ENCODE measurements at regions not wholly inside any gene's neighbourhood (a gene's known extent, or its start where the extent isn't known, plus 50 kb on each side); places are given as distances from the start of the nearest gene placed in this dataset.

DNA sequence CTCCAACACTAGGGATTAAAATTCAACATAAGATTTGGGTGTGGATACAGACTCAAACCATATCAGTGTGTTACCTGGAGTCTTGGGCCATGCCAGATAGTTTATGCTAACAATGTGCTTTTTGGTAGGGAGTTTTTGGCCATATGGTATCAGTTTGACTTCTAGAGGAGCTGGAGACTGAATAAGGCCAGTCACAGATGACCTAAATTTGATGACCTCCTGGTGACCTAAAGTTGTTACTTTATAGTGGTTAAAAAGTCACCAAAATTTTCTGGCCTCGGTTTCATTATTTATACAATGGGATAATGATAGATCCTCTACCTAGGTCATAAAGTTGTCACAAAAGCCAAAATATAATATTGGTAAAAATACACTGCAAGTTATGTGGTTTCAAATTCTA is 877.1 kb downstream of the RAPGEF2 start:
- Histone ChIP-seq H3K79me2 (ENCODE audit: control insufficient read depth, insufficient read depth, low read length) (no peaks in the 10 kb centered on the region), H2AFZ (ENCODE audit: control insufficient read depth, low read depth, low read length) (no peak overlapping the region), H3K4me2 (ENCODE audit: control insufficient read depth, insufficient read depth) (no peak overlapping the region), H3K27me3 (replicated peaks in 1 of 2; ENCODE audit: control insufficient read depth in 2 of 2, insufficient read depth in 2 of 2, low read length in 1 of 2) (no peaks in the 10 kb centered on the region), H3K27ac (ENCODE audit: control insufficient read depth, insufficient read depth) (no peak overlapping the region), H3K9me3 (replicated peaks; ENCODE audit: control insufficient read depth, insufficient read depth, low read length) (no peaks in the 10 kb centered on the region), H4K20me1 (ENCODE audit: control insufficient read depth, insufficient read depth) (no peaks in the 10 kb centered on the region), H3K4me3 (no peak overlapping the region), H3K36me3 (ENCODE audit: control insufficient read depth in 2 of 2, insufficient read depth in 2 of 2, low read length in 1 of 2) (no peaks in the 10 kb centered on the region), H3K9ac (ENCODE audit: control insufficient read depth, insufficient read depth, low read length) (no peak overlapping the region), H3K4me1 (ENCODE audit: control insufficient read depth, insufficient read depth, low read length) (no peaks in the 10 kb centered on the region)
- 23% methylated on average over 1 of the region's 1 CpG for WGBS (ENCODE audit: insufficient coverage, insufficient replicate concordance, low lambda C conversion rate, missing lambda C conversion rate)
- no peak for DNase-seq (ENCODE audit: low read depth, low spot score)
- ChIA-PET RAD21 (ENCODE audit: unreplicated experiment) (no interaction called here), CTCF (interaction anchor here (0.6 kb wide), 2 partner anchors 19 to 300 kb away, joined by 3 read pairs; no protein-coding TSS in a partner anchor), SMC1A (ENCODE audit: uncharacterized antibody, unreplicated experiment) (no interaction called here), POLR2A (interaction anchor here (0.6 kb wide), 1 partner anchor 1103 kb away, joined by 3 read pairs; no protein-coding TSS in a partner anchor)
- no TSS peak for BruUV-seq (replicated peaks)
- no peak for FAIRE-seq
- intact Hi-C loops (cut with micrococcal nuclease; ENCODE audit: unreplicated experiment) (loop anchor here (5.0 kb wide), 1 partner anchor 162 kb away; no protein-coding TSS in a partner anchor), in situ Hi-C loops (cut with MboI) (no loop called here)
- peak; percentile 88 for ATAC-seq
- TF ChIP-seq CHD2 (IDR thresholded peaks at IDR 0.05; ENCODE audit: borderline replicate concordance, low read depth, low read length), result no peak
- TF ChIP-seq GATAD2B (conservative IDR thresholded peaks at IDR 0.05; ENCODE audit: low read depth), result no peak
- TF ChIP-seq NR2C1 (IDR thresholded peaks at IDR 0.05), result no peak
- TF ChIP-seq ATF7 (IDR thresholded peaks at IDR 0.05; ENCODE audit: low read depth), result no peak
- no peak for TF ChIP-seq KLF5 (IDR thresholded peaks at IDR 0.05; ENCODE audit: partially characterized antibody)
- TF ChIP-seq, protein P1, sequence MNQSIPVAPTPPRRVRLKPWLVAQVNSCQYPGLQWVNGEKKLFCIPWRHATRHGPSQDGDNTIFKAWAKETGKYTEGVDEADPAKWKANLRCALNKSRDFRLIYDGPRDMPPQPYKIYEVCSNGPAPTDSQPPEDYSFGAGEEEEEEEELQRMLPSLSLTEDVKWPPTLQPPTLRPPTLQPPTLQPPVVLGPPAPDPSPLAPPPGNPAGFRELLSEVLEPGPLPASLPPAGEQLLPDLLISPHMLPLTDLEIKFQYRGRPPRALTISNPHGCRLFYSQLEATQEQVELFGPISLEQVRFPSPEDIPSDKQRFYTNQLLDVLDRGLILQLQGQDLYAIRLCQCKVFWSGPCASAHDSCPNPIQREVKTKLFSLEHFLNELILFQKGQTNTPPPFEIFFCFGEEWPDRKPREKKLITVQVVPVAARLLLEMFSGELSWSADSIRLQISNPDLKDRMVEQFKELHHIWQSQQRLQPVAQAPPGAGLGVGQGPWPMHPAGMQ (IDR thresholded peaks at IDR 0.05; ENCODE audit: borderline replicate concordance), result no peak
- TF ChIP-seq TBL1XR1 (IDR thresholded peaks at IDR 0.05; ENCODE audit: low read depth, low read length), result no peak
- TF ChIP-seq, protein P2, sequence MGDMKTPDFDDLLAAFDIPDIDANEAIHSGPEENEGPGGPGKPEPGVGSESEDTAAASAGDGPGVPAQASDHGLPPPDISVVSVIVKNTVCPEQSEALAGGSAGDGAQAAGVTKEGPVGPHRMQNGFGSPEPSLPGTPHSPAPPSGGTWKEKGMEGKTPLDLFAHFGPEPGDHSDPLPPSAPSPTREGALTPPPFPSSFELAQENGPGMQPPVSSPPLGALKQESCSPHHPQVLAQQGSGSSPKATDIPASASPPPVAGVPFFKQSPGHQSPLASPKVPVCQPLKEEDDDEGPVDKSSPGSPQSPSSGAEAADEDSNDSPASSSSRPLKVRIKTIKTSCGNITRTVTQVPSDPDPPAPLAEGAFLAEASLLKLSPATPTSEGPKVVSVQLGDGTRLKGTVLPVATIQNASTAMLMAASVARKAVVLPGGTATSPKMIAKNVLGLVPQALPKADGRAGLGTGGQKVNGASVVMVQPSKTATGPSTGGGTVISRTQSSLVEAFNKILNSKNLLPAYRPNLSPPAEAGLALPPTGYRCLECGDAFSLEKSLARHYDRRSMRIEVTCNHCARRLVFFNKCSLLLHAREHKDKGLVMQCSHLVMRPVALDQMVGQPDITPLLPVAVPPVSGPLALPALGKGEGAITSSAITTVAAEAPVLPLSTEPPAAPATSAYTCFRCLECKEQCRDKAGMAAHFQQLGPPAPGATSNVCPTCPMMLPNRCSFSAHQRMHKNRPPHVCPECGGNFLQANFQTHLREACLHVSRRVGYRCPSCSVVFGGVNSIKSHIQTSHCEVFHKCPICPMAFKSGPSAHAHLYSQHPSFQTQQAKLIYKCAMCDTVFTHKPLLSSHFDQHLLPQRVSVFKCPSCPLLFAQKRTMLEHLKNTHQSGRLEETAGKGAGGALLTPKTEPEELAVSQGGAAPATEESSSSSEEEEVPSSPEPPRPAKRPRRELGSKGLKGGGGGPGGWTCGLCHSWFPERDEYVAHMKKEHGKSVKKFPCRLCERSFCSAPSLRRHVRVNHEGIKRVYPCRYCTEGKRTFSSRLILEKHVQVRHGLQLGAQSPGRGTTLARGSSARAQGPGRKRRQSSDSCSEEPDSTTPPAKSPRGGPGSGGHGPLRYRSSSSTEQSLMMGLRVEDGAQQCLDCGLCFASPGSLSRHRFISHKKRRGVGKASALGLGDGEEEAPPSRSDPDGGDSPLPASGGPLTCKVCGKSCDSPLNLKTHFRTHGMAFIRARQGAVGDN (IDR thresholded peaks at IDR 0.05), result no peak
- TF ChIP-seq, protein P3, sequence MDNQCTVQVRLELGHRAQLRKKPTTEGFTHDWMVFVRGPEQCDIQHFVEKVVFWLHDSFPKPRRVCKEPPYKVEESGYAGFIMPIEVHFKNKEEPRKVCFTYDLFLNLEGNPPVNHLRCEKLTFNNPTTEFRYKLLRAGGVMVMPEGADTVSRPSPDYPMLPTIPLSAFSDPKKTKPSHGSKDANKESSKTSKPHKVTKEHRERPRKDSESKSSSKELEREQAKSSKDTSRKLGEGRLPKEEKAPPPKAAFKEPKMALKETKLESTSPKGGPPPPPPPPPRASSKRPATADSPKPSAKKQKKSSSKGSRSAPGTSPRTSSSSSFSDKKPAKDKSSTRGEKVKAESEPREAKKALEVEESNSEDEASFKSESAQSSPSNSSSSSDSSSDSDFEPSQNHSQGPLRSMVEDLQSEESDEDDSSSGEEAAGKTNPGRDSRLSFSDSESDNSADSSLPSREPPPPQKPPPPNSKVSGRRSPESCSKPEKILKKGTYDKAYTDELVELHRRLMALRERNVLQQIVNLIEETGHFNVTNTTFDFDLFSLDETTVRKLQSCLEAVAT (IDR thresholded peaks at IDR 0.05), result no peak
- TF ChIP-seq ZNF274 (IDR thresholded peaks at IDR 0.05; ENCODE audit: insufficient read depth, insufficient read length), result no peak
- no peak for TF ChIP-seq SPI1 (IDR thresholded peaks at IDR 0.05; ENCODE audit: borderline replicate concordance, insufficient read depth, low read depth, low read length)
- no peak for TF ChIP-seq RELA (IDR thresholded peaks at IDR 0.05; ENCODE audit: borderline replicate concordance, partially characterized antibody)
- TF ChIP-seq, protein P4, sequence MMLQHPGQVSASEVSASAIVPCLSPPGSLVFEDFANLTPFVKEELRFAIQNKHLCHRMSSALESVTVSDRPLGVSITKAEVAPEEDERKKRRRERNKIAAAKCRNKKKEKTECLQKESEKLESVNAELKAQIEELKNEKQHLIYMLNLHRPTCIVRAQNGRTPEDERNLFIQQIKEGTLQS (IDR thresholded peaks at IDR 0.05; ENCODE audit: borderline replicate concordance, extremely low read depth, low read depth, low read length), result no peak
- no peak for TF ChIP-seq BACH1 (IDR thresholded peaks at IDR 0.05; ENCODE audit: borderline replicate concordance)
- no peak for TF ChIP-seq ZSCAN29 (IDR thresholded peaks at IDR 0.05)
- TF ChIP-seq RFX5 (IDR thresholded peaks at IDR 0.05; ENCODE audit: low read depth, low read length), result no peak
- TF ChIP-seq JUNB (IDR thresholded peaks at IDR 0.05), result peak; percentile 36; the same call in 1 of the 2 replicates
- TF ChIP-seq KDM1A (IDR thresholded peaks at IDR 0.05; ENCODE audit: borderline replicate concordance), result no peak
- TF ChIP-seq MEF2B (IDR thresholded peaks at IDR 0.05; ENCODE audit: partially characterized antibody, poor library complexity, severe bottlenecking), result no peak
- TF ChIP-seq JUND (IDR thresholded peaks at IDR 0.05; ENCODE audit: low read depth, low read length), result no peak
